GM20000 (cell line): ENCODE measurements at regions not wholly inside any gene's neighbourhood (a gene's known extent, or its start where the extent isn't known, plus 50 kb on each side); places are given as distances from the start of the nearest gene placed in this dataset.

ENCODE experiments used
- DNase-seq: peaks from one replicate; pipeline ENCODE4 v3.0.0; 2012; ENCODE audit warnings: low spot score
- CTCF ChIP-seq: IDR thresholded peaks from 2 replicates; pipeline ENCODE4 v1.5.1; 2012; ENCODE audit warnings: mild to moderate bottlenecking, control low read depth; ENCODE audit errors: extremely low read depth, missing control alignments

DNA sequence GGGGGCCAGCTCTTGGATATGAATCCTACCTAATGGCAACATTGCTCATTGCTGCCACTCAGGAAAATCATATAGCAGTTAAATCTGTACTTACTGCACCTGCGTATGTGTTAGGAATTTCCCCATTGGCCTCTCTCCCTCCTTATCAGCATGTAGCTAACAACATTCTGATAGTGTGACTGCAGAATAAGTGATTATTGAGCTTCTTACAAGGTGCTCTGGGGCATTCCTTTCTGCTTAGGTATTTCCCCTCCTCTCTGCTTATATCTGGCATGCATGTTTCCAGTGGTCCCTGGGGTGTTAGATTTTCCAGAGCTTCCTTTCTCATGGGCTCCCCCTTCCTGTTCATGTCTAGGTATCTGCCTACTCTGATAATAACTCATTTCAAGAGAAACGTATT lies 414.1 kb upstream of the SLITRK1 start:
- no peak for DNase-seq
- no peak for TF ChIP-seq CTCF

- no peak for TF ChIP-seq CTCF
- DNase-seq, result no peak
These were observed 412.3 kb upstream of the SLITRK1 start for GRCh38 chr13:84294576-84294975.

GRCh38 chr13:84290386-84290785 lies 408.1 kb upstream of the SLITRK1 start:
- no peak for DNase-seq
- TF ChIP-seq CTCF, result no peak

GRCh38 chr13:84279166-84279565 lies 396.9 kb upstream of the SLITRK1 start:
- TF ChIP-seq CTCF, result no peak
- no peak for DNase-seq

- no peak for TF ChIP-seq CTCF
- DNase-seq, result no peak
These were observed 390.7 kb upstream of the SLITRK1 start for GRCh38 chr13:84272877-84273562.

GRCh38 chr13:84265257-84265764 lies 383.0 kb upstream of the SLITRK1 start:
- DNase-seq, result no peak
- TF ChIP-seq CTCF, result no peak

DNA sequence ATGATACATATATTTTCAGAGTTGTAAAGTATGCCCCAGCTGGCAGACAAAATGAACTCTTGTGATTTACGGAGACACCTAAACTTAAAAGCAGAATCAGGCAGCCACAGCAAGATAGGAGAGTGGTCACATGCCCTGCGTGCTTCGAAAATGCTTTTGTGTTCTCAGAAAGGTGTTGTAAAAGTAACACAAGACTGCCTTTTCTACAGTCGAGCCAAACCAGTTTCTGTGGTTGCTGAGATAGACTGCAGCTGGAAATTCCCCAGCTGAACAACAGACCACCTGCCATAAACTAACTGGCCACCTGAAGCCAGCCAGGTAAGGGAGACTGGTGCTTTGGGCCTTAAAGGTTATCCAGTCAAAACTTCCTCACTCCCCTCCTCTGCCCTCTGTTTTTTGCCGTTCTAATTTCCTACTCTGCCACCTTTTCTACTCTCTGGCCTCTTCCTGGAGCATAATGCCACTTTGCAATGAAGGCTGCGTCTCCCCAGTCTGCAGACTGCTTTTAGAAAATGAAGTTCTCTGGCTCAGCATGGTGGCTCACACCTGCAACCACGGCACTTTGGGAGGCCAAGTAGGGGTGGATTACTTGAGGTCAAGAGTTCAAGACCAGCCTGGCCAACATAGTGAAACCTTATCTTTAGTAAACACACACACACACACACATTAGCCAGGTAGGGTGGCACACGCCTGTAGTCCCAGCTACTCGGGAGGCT lies 381.2 kb upstream of the SLITRK1 start:
- no peak for DNase-seq
- TF ChIP-seq CTCF, result no peak
